ENCODE measurements at regions not wholly inside any gene's neighbourhood (a gene's known extent, or its start where the extent isn't known, plus 50 kb on each side); places are given as distances from the start of the nearest gene placed in this dataset.

DNA sequence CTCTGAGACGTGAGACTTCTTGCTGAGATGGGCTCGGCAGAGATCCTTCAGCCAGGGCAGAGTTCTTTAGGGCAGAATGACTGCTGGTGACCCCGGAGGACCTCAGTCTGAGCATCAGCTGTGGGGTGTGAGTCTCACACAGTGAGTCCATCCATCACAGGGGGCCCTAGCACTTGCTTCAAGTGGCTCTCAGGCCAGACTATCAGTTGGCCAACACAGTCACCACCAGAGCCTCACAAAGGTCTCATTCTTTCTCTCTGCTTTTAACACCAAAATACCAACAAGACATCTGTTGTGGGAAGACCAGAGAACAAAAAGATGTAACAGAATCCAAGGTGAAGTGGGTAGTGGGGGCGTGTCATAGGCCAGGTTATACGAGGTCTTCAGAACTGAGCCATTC is 345.6 kb upstream of the NRP1 start:
- Histone ChIP-seq H3K36me3 (ENCODE audit: insufficient read depth, low read length) (no peaks in the 10 kb centered on the region), H2AFZ (ENCODE audit: low read depth, low read length) (no peak overlapping the region), H3K4me3 (ENCODE audit: low read length) (no peak overlapping the region), H3K27me3 (ENCODE audit: insufficient read depth, low read length) (no peaks in the 10 kb centered on the region), H3K9me3 (ENCODE audit: low read length) (peaks cover 2% of the 10 kb centered on the region), H3K4me1 (ENCODE audit: insufficient read depth, low read length) (peaks cover 5% of the 10 kb centered on the region)

DNA sequence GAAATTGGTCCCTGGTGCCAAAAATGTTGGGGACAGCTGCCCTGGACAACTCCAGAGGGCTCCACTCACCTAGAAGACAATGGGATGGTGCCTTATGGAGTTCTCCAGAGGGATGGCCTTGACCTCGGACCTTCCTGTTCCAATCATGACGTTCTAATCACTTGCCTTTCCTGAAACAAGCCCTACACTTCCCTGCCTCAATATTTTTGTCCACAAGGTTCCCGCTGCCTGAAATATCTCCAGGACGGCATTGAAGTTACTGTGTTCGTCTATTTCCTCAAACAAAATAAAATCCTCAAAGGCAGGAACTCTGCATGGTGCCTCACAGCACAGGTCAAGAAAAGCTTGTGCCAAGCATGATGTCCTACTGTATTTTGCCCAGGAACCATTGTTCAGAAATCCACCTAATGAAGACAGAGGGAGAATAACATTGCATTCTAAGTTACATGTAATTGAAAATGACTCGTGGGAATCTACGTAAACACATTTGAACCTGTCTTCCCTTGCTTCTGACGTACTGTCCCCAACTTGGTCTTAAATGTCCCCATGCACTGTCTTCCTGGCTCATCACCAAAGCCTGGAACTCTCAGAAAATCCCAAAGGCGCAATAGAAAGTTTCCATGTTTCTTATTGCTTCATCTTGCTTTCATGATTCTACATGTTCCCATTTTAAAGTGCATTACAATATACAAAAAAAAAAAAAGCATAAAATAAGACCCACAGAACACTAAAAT is 342.3 kb upstream of the NRP1 start:
- Histone ChIP-seq H3K4me1 (ENCODE audit: insufficient read depth, low read length) (peaks cover 6% of the 10 kb centered on the region), H3K27me3 (ENCODE audit: insufficient read depth, low read length) (no peaks in the 10 kb centered on the region), H3K9me3 (ENCODE audit: low read length) (peaks cover 2% of the 10 kb centered on the region), H3K36me3 (ENCODE audit: insufficient read depth, low read length) (no peaks in the 10 kb centered on the region), H3K4me3 (ENCODE audit: low read length) (no peak overlapping the region), H2AFZ (ENCODE audit: low read depth, low read length) (no peak overlapping the region)

DNA sequence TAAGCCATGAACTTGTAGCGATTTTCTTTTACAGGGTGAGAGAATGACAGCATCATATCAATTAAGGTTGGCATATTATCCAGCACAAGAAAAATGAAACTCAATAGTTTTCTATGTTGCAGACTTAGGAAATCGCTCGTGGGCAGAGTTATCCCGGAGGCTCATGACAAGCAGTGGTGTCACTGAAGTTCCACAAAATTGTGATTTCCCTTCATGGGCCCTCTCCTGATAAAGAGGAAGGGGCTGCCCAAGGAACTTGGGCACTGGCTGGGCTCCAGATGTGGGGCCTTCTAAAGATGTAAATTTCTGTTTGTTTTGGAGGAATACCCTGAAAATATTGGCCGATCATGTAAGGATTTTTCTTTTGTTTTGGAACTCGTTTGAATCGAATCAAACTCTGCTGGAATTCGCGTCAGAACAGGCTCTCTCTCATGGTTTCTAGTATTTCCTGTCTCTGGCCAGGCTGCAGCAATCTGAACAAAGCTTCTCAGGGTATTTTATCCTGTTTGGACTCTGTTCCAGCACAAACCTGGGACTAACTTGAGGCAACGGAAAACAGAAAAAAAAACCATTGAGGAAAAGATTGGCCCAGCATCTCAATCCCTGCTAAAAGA is 340.6 kb upstream of the NRP1 start:
- H3K9me3 ChIP-seq (ENCODE audit: low read length): peaks cover 2% of the 10 kb centered on the region
- no peaks in the 10 kb centered on the region for H3K36me3 ChIP-seq (ENCODE audit: insufficient read depth, low read length)
- no peaks in the 10 kb centered on the region for H3K27me3 ChIP-seq (ENCODE audit: insufficient read depth, low read length)
- peaks cover 6% of the 10 kb centered on the region for H3K4me1 ChIP-seq (ENCODE audit: insufficient read depth, low read length)
- no peak overlapping the region for H2AFZ ChIP-seq (ENCODE audit: low read depth, low read length)
- no peak overlapping the region for H3K4me3 ChIP-seq (ENCODE audit: low read length)

DNA sequence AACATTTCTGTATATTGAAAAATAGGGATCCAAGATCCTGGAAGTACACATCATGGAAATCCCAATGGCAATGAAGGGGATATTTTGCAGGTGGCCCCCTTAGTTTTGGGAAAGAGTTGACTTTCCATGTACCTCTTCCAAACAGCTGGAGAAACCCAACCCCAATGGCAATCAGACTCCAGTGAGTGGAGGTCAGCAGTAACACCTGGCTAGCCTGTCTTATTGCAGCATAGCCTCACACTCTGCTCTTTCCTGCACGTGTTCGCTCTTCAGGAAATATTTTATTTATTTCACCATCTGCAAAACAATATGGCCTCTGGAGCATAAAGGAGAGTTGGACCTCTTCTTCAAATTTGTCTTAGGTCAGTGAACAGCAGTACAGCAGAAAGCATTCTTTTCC is 340.0 kb upstream of the NRP1 start:
- peaks cover 2% of the 10 kb centered on the region for H3K9me3 ChIP-seq (ENCODE audit: low read length)

DNA sequence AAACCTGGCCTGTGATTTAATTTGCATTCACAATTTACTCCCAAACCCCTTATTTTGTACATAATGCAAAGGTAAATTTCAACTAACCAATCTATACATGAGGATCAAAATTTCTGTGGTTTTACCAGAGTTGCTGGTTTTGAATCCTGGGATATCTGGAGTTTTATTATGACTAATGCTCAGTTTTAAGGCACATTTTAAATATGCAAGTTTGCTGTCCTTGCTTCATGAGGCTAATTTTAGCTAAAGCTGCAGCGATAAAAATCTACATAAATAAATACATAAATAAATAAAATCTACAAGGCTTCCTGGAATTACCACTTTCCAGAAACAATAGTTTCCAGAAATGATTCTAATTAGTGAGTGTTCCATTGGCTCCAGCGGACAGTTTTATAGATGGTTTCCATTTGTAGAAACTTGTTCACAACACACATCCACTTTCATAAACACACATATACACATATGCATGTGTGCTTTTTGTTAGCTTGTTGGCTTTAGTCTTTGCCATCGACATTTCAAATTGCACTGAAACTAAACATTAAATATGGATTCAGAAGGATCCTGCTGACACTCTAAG is 339.5 kb upstream of the NRP1 start:
- Histone ChIP-seq H3K4me1 (ENCODE audit: insufficient read depth, low read length) (peaks cover 4% of the 10 kb centered on the region), H2AFZ (ENCODE audit: low read depth, low read length) (no peak overlapping the region), H3K27me3 (ENCODE audit: insufficient read depth, low read length) (no peaks in the 10 kb centered on the region), H3K36me3 (ENCODE audit: insufficient read depth, low read length) (no peaks in the 10 kb centered on the region), H3K4me3 (ENCODE audit: low read length) (no peak overlapping the region), H3K9me3 (ENCODE audit: low read length) (peaks cover 2% of the 10 kb centered on the region)

More for the DNA sequence above, 340.0 kb upstream of the NRP1 start:
- no peak overlapping the region for H2AFZ ChIP-seq (ENCODE audit: low read depth, low read length)
- H3K36me3 ChIP-seq (ENCODE audit: insufficient read depth, low read length): no peaks in the 10 kb centered on the region
- no peak overlapping the region for H3K4me3 ChIP-seq (ENCODE audit: low read length)
- no peaks in the 10 kb centered on the region for H3K27me3 ChIP-seq (ENCODE audit: insufficient read depth, low read length)
- peaks cover 4% of the 10 kb centered on the region for H3K4me1 ChIP-seq (ENCODE audit: insufficient read depth, low read length)

DNA sequence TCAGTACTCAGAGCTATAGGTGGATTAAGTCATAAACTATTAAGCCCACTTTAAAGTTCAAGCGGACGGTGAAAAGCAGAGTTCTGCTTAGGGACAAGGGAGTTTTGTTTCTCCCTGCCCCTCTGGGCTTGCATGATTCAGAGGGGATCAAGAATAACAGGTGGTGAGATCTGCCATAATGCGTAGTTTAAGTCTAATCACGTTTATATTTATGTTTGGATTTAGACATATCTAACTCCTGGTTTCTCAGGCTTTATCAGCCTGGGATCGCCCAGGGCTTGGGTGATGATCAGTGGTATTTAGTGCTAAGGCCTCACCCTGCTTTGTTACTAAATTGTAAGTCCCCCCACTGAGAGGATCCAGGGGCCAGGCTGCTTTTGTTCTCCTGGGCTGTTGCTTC is 335.4 kb upstream of the NRP1 start:
- Histone ChIP-seq H3K36me3 (ENCODE audit: insufficient read depth, low read length) (no peaks in the 10 kb centered on the region), H3K4me3 (ENCODE audit: low read length) (no peak overlapping the region), H3K27me3 (ENCODE audit: insufficient read depth, low read length) (no peaks in the 10 kb centered on the region), H3K4me1 (ENCODE audit: insufficient read depth, low read length) (no peaks in the 10 kb centered on the region), H3K9me3 (ENCODE audit: low read length) (no peaks in the 10 kb centered on the region), H2AFZ (ENCODE audit: low read depth, low read length) (no peak overlapping the region)

DNA sequence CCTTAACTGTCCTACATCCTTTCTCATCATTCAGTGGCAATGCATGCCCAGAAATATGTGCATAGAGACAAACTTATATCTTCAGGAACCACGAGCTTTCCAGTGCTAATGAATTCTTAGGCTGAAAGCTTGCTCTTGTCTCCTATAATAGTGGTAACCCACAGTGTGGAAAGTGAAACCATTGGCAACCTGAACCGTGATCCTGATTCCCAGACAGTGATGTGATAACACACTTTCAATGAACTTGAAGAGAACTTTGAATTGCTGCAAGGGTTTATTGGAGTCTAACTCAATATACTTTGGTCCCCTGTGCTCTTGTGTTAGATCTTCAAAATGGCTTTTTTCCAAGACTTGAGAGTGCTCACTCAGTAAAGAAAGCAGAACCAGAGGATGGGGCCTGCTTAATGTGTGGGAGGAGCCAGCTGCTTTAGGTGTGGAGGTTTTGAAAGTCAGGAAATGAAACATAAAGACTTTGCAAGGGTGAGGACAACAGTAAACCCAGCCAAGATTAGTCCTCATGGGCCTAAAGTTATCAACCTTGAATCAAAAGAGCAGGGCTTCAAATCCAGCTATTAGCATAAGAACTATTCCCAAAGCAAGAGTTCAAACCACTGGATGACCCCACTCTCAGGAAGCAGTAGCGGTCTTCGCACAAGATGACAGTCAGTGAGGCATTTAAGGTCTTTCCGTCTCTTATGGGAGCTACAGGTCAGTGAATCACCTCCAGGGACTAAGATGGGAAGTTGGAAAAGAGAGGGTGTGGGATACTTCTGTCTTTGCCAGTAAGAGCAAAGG is 332.4 kb upstream of the NRP1 start:
- H3K36me3 ChIP-seq (ENCODE audit: insufficient read depth, low read length): no peaks in the 10 kb centered on the region
- H3K9me3 ChIP-seq (ENCODE audit: low read length): no peaks in the 10 kb centered on the region

DNA sequence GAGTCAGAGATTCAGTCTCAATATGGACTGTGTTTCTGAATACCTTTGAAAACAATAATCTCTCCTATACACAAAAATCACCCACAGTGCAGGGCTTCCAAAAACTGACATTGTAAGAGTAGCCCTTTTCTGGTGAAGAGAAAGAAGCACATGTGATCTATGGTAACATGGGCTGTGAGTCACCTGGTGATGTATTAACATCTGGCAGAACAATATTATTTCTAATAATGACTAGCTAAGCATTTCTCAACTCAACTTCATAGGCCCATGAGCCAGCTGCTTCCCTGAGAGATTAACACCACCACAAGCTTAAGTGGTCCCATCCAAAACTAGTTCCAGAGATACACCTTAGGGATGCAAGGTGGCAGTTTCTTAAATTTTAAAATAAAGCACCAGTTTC is 331.0 kb upstream of the NRP1 start:
- Histone ChIP-seq H3K9me3 (ENCODE audit: low read length) (no peaks in the 10 kb centered on the region), H3K36me3 (ENCODE audit: insufficient read depth, low read length) (no peaks in the 10 kb centered on the region), H2AFZ (ENCODE audit: low read depth, low read length) (no peak overlapping the region), H3K4me1 (ENCODE audit: insufficient read depth, low read length) (no peaks in the 10 kb centered on the region), H3K27me3 (ENCODE audit: insufficient read depth, low read length) (no peaks in the 10 kb centered on the region), H3K4me3 (ENCODE audit: low read length) (no peak overlapping the region)

More for the DNA sequence above, 332.4 kb upstream of the NRP1 start:
- Histone ChIP-seq H3K4me1 (ENCODE audit: insufficient read depth, low read length) (no peaks in the 10 kb centered on the region), H3K27me3 (ENCODE audit: insufficient read depth, low read length) (no peaks in the 10 kb centered on the region), H3K4me3 (ENCODE audit: low read length) (no peak overlapping the region), H2AFZ (ENCODE audit: low read depth, low read length) (no peak overlapping the region)

DNA sequence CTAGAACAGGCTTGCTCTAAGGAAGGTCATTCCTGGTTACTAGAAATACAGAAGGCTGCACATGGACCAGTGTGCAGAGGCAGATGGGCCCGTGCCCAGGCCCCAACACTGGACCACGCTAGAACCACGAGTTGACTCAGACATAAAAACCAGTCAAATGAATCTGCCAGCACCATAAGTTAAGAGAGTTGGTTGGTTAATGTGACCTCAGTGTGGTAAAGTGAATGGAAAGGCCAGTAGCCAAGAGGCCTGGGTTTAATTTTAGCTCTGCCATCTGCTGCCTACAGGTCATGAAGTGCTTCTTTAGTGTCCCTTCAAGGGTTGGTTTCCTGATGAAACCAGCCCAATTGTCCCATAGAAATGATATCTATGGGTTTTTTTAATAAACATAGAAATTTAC is 329.6 kb upstream of the NRP1 start:
- no peak overlapping the region for H2AFZ ChIP-seq (ENCODE audit: low read depth, low read length)
- no peaks in the 10 kb centered on the region for H3K36me3 ChIP-seq (ENCODE audit: insufficient read depth, low read length)
- H3K9me3 ChIP-seq (ENCODE audit: low read length): no peaks in the 10 kb centered on the region
- H3K4me1 ChIP-seq (ENCODE audit: insufficient read depth, low read length): no peaks in the 10 kb centered on the region
- H3K27me3 ChIP-seq (ENCODE audit: insufficient read depth, low read length): no peaks in the 10 kb centered on the region
- H3K4me3 ChIP-seq (ENCODE audit: low read length): no peak overlapping the region

DNA sequence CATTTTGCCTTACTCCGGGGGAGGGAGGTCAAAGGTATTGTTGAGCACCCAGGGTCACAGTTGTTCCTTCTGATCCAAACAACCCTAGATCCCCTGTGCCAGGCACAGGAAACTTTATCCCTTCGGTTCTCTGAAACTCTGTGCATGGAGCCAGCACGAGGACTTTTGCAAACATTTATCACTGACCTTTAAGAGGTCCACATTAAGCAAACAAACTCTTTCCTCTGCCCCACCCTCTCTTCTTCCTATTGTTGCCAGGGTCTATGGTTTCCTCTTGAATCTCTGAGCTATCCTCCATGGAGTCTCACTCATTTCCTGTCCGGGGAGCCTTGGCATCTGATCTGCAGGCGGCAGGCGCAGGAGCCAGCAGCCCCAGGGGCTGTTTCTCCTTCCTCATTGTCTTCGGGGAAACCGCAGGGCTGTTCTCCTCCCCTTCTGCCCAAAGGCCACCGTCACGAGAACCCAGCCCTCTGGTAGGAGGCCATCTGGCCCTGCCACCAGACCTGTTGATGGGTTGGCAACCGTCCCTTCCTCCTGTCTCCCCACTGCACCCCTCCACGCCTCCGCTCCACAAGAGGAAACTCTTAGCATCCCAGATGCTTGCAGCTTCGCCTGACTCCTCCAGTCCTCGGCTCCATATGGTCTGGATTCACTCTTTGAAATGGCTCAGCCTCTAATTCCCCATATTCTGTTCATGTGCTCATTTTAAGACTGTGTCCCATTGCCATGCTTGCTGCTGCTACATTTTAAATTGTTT is 327.3 kb upstream of the NRP1 start:
- Histone ChIP-seq H3K4me3 (ENCODE audit: low read length) (no peak overlapping the region), H2AFZ (ENCODE audit: low read depth, low read length) (no peak overlapping the region), H3K36me3 (ENCODE audit: insufficient read depth, low read length) (no peaks in the 10 kb centered on the region), H3K4me1 (ENCODE audit: insufficient read depth, low read length) (peaks cover 4% of the 10 kb centered on the region), H3K27me3 (ENCODE audit: insufficient read depth, low read length) (no peaks in the 10 kb centered on the region), H3K9me3 (ENCODE audit: low read length) (no peaks in the 10 kb centered on the region)

DNA sequence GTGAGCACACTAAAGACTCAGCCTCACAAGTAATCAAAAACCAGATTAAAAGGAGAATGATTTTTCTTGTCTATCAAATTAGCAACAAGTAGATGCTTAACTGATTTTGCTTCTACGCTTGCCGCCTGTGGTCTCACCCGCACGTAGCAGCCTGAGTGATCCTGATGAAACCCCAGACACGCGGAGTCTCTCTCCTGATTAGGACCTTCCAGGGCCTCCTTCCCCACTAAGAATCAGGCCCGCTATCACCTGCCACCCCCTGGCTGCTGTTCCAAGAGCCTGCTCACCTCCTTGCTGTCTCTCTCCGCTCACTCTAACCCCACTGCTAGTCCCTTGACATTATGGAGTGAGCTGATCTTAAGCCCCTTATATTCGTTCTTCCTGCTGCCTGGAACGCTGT is 325.9 kb upstream of the NRP1 start:
- Histone ChIP-seq H3K36me3 (ENCODE audit: insufficient read depth, low read length) (no peaks in the 10 kb centered on the region), H3K4me3 (ENCODE audit: low read length) (no peak overlapping the region), H2AFZ (ENCODE audit: low read depth, low read length) (no peak overlapping the region), H3K4me1 (ENCODE audit: insufficient read depth, low read length) (peaks cover 7% of the 10 kb centered on the region), H3K27me3 (ENCODE audit: insufficient read depth, low read length) (no peaks in the 10 kb centered on the region), H3K9me3 (ENCODE audit: low read length) (no peaks in the 10 kb centered on the region)

DNA sequence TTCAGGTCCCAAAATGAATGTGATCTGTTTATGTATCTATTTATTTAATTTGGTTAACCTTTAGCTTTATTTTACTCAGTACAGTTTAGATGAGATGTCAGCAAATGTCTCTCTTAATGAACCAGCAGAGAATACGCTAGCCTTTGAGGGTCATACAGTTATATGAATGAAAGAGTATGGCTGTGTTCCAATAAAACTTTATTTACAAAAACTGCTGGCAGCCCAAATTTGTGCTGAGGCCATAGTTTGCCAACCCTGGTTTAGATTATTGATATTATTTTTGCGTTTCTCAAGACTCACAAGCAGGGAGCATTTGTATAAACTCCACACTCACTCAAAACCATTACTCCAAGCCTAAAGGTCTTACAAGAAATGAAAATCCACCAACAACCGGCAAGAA is 323.4 kb upstream of the NRP1 start:
- H3K4me3 ChIP-seq (ENCODE audit: low read length): no peak overlapping the region
- H3K36me3 ChIP-seq (ENCODE audit: insufficient read depth, low read length): no peaks in the 10 kb centered on the region
- H3K9me3 ChIP-seq (ENCODE audit: low read length): peaks cover 3% of the 10 kb centered on the region
- no peak overlapping the region for H2AFZ ChIP-seq (ENCODE audit: low read depth, low read length)
- H3K4me1 ChIP-seq (ENCODE audit: insufficient read depth, low read length): peaks cover 8% of the 10 kb centered on the region
- no peaks in the 10 kb centered on the region for H3K27me3 ChIP-seq (ENCODE audit: insufficient read depth, low read length)

Data from neuron (in vitro differentiated cells).